A549 (cell line): ENCODE measurements at regions not wholly inside any gene's neighbourhood (a gene's known extent, or its start where the extent isn't known, plus 50 kb on each side); places are given as distances from the start of the nearest gene placed in this dataset.

Experiments used
- CBX2 ChIP-seq: fragments of 200-600 bp; sonication (generic); IDR thresholded peaks from 2 replicates; pipeline ENCODE4 v1.6.1; 2016; ENCODE audit warnings: low read depth, mild to moderate bottlenecking, borderline replicate concordance
- CTCF ChIP-seq: fragments of >200 bp; sonication (Bioruptor Twin); formaldehyde crosslinking; IDR thresholded peaks from 3 replicates; pipeline ENCODE4 v1.5.1; 2016
- ESRRA ChIP-seq: fragments of 150-350 bp; IDR thresholded peaks from 2 replicates; pipeline ENCODE4 v1.6.1; 2014; ENCODE audit warnings: mild to moderate bottlenecking, low read length, borderline replicate concordance
- MAX ChIP-seq: IDR thresholded peaks from 2 replicates; pipeline ENCODE4 v1.6.1; 2012

GRCh38 chr2:144654523-144654922 lies 134.6 kb upstream of the ZEB2 start:
- TF ChIP-seq CBX2 = no peak
- TF ChIP-seq CTCF = no peak
- no peak for TF ChIP-seq MAX
- TF ChIP-seq ESRRA = no peak
